Endothelial cell of umbilical vein (primary cell): ENCODE measurements at regions not wholly inside any gene's neighbourhood (a gene's known extent, or its start where the extent isn't known, plus 50 kb on each side); places are given as distances from the start of the nearest gene placed in this dataset.

Experiments used
- BruUV-seq: library from RNA; stranded (reverse); fragments of 400-500 nt; replicated peaks from 2 replicates; lab custom pipeline; 2021; lab: Mats Ljungman, UMichigan
- CTCF ChIA-PET: fragments of 300-600, 350-600 bp; sonication (Branson Sonifier 250); formaldehyde crosslinking; loops from one replicate; lab custom pipeline; 2021; ENCODE audit warnings: antibody characterized with exemption, inconsistent platforms; lab: Charles Lee
- POLR2A ChIA-PET: fragments of 300-600, 350-600 bp; sonication (Branson Sonifier 250); formaldehyde crosslinking; loops from one replicate; lab custom pipeline; 2021; ENCODE audit warnings: antibody characterized with exemption, inconsistent platforms; lab: Charles Lee
- DNase-seq: peaks from one replicate; pipeline ENCODE4 v3.0.0-alpha.2; 2011; ENCODE audit warnings: low read depth, low spot score
- FAIRE-seq: peaks from 2 replicates; lab custom pipeline; 2011; peaks lifted over from hg19 to GRCh38; lab: Jason Lieb, UNC
- H2AFZ ChIP-seq: 2 replicates; pipeline ENCODE4 v1.6.0; 2012; ENCODE audit warnings: low read depth, low read length, control low read depth, inconsistent platforms
- H3K27ac ChIP-seq: 2 replicates; pipeline ENCODE4 v1.5.1; 2011; ENCODE audit warnings: low read depth, mild to moderate bottlenecking, control low read depth, low read length, moderate library complexity; ENCODE audit not compliant: insufficient read depth
- H3K27me3 ChIP-seq, 2 experiments: 2 replicates each; pipeline versions ENCODE4 v1.6.0 to v1.6.1; 2011; ENCODE audit warnings: low read length in 2 of 2, mixed read lengths in 1 of 2; ENCODE audit not compliant: control insufficient read depth in 2 of 2, insufficient read depth in 2 of 2
- H3K36me3 ChIP-seq, 2 experiments: 2 replicates in 1 of 2; 3 replicates in 1 of 2; pipeline ENCODE4 v1.5.1; 2011; ENCODE audit warnings: low read length in 2 of 2, mild to moderate bottlenecking in 1 of 2, moderate library complexity in 1 of 2; ENCODE audit not compliant: control insufficient read depth in 2 of 2, insufficient read depth in 2 of 2; ENCODE audit errors: extremely low read depth in 1 of 2
- H3K4me1 ChIP-seq: 3 replicates; pipeline ENCODE4 v1.5.1; 2011; ENCODE audit warnings: mild to moderate bottlenecking, low read length; ENCODE audit not compliant: control insufficient read depth, insufficient read depth; ENCODE audit errors: extremely low read depth
- H3K4me2 ChIP-seq: 2 replicates; pipeline ENCODE4 v1.6.1; 2011; ENCODE audit warnings: low read length, control low read depth, mixed read lengths; ENCODE audit not compliant: insufficient read depth
- H3K4me3 ChIP-seq, 3 experiments: fragments of 200-600 bp in 1 of 3; sonication (generic), shearing (Covaris generic) in 1 of 3; replicated peaks in 1 of 3; 2 replicates each; pipeline ENCODE4 v1.5.1; 2011 to 2016; ENCODE audit warnings: control low read depth in 3 of 3, low read length in 3 of 3, mild to moderate bottlenecking in 2 of 3, inconsistent platforms in 1 of 3, low read depth in 1 of 3, moderate library complexity in 1 of 3; ENCODE audit not compliant: insufficient read depth in 1 of 3
- H3K79me2 ChIP-seq: 2 replicates; pipeline ENCODE4 v1.6.0; 2012; ENCODE audit warnings: low read length, inconsistent platforms; ENCODE audit not compliant: control insufficient read depth, insufficient read depth
- H3K9ac ChIP-seq: replicated peaks from 2 replicates; pipeline ENCODE3; 2011; ENCODE audit warnings: low read length, control low read depth; ENCODE audit not compliant: insufficient read depth; ENCODE audit errors: extremely low read depth
- H3K9me1 ChIP-seq: replicated peaks from 3 replicates; pipeline ENCODE4 v1.6.0; 2011; ENCODE audit warnings: mild to moderate bottlenecking, low read length; ENCODE audit not compliant: control insufficient read depth, insufficient read depth; ENCODE audit errors: extremely low read depth
- H3K9me3 ChIP-seq: replicated peaks from 2 replicates; pipeline ENCODE4 v1.5.1; 2012; ENCODE audit warnings: low read length, inconsistent platforms; ENCODE audit not compliant: control insufficient read depth, insufficient read depth
- H4K20me1 ChIP-seq: replicated peaks from 2 replicates; pipeline ENCODE3; 2011; ENCODE audit warnings: mild to moderate bottlenecking, low read length; ENCODE audit not compliant: control insufficient read depth, insufficient read depth; ENCODE audit errors: extremely low read depth
- CTCF ChIP-seq, 2 donors: IDR thresholded peaks; 1 replicate in 1 of 2; 2 replicates in 1 of 2; pipeline ENCODE4 v1.5.1; 2011; ENCODE audit warnings: low read length in 2 of 2, mild to moderate bottlenecking in 2 of 2, moderate library complexity in 2 of 2, control low read depth in 1 of 2, inconsistent platforms in 1 of 2, low read depth in 1 of 2; ENCODE audit not compliant: insufficient read depth in 1 of 2; ENCODE audit errors: extremely low read depth in 1 of 2
- EZH2 ChIP-seq: IDR thresholded peaks from 2 replicates; pipeline ENCODE4 v1.6.1; 2012; ENCODE audit warnings: borderline replicate concordance, low read depth, mild to moderate bottlenecking, moderate library complexity, low read length, inconsistent platforms; ENCODE audit not compliant: severe bottlenecking
- FOS ChIP-seq: IDR thresholded peaks from 2 replicates; pipeline ENCODE4 v1.6.1; 2011; ENCODE audit warnings: mild to moderate bottlenecking, low read length, moderate library complexity, borderline replicate concordance; ENCODE audit not compliant: insufficient read depth
- GATA2 ChIP-seq: IDR thresholded peaks from 2 replicates; pipeline ENCODE4 v1.7.0; 2011; ENCODE audit warnings: low read depth, mild to moderate bottlenecking, moderate library complexity, mixed read lengths, low read length; ENCODE audit not compliant: insufficient read length, insufficient read depth
- JUN ChIP-seq: IDR thresholded peaks from 2 replicates; pipeline ENCODE4 v1.6.1; 2011; ENCODE audit warnings: borderline replicate concordance, low read depth; ENCODE audit not compliant: insufficient read length, insufficient read depth
- MYC ChIP-seq: IDR thresholded peaks from one replicate; pipeline ENCODE4 v1.6.1; 2011; ENCODE audit warnings: mild to moderate bottlenecking, low read depth, low read length
- POLR2A ChIP-seq: IDR thresholded peaks from 2 replicates; pipeline ENCODE4 v1.6.1; 2012; ENCODE audit warnings: low read depth, mild to moderate bottlenecking, control low read depth, low read length
- POLR2AphosphoS5 ChIP-seq: IDR thresholded peaks from 2 replicates; pipeline ENCODE4 v1.6.1; 2012; ENCODE audit warnings: low read depth, mild to moderate bottlenecking, control low read depth, low read length, moderate library complexity; ENCODE audit not compliant: insufficient read depth
- dilution Hi-C: fragments of 300-500 bp; cut with MboI; formaldehyde crosslinking; loops from one replicate; pipeline ENCODE4 v1.15.0; 2019; ENCODE audit warnings: low sequenced_read_pairs; ENCODE audit not compliant: extremely low pct_ligation_motif_present
- intact Hi-C: fragments of 100-400 bp; cut with micrococcal nuclease; formaldehyde crosslinking; loops from one replicate; pipeline ENCODE4 v1.10.0; 2022
- TF ChIP-seq, protein P1 (sequence below): IDR thresholded peaks from 2 replicates; pipeline ENCODE4 v1.6.1; 2011; ENCODE audit not compliant: insufficient read depth, insufficient read length

DNA sequence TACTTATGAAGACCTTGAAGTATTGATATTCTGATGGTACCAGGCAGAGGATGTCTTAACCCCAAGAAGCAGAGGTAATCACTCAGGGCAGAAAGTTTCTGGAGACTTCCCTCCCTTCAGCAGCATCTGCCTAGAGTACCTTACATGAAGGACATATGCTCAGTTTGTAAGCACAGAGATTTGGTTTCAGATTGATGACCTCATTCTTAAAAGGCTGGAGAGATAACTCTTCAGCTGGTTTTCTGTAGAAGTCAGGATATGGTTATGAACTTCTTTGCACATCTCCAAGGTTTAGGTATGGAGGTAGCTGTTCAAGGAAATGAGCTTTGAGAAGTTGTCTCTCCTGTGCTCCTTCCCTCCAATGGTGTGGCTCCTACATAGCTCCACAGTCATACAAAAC is 148.7 kb downstream of the HHIPL2 start:
- no peak overlapping the region for H3K4me2 ChIP-seq
- H3K79me2 ChIP-seq: no peaks in the 10 kb centered on the region
- no peak overlapping the region for H3K4me3 ChIP-seq
- H2AFZ ChIP-seq: no peak overlapping the region
- no peaks in the 10 kb centered on the region for H4K20me1 ChIP-seq
- intact Hi-C loops (no loop called here), dilution Hi-C loops (no loop called here)
- H3K9me1 ChIP-seq: no peaks in the 10 kb centered on the region
- H3K4me1 ChIP-seq: no peaks in the 10 kb centered on the region
- H3K9ac ChIP-seq: no peak overlapping the region
- no peaks in the 10 kb centered on the region for H3K9me3 ChIP-seq
- ChIA-PET POLR2A (no interaction called here), CTCF (no interaction called here)
- no peaks in the 10 kb centered on the region for H3K27me3 ChIP-seq
- FAIRE-seq (no peak), DNase-seq (no peak)
- H3K36me3 ChIP-seq: no peaks in the 10 kb centered on the region
- BruUV-seq: no TSS peak
- no peak for TF ChIP-seq MYC
- TF ChIP-seq CTCF (IDR thresholded peaks at IDR 0.05; ENCODE audit: extremely low read depth in 1 of 2, insufficient read depth in 1 of 2, low read depth in 1 of 2, low read length in 2 of 2): no peak
- TF ChIP-seq FOS: no peak
- TF ChIP-seq EZH2: no peak
- TF ChIP-seq JUN: no peak
- TF ChIP-seq POLR2A: no peak
- no peak overlapping the region for H3K27ac ChIP-seq

DNA sequence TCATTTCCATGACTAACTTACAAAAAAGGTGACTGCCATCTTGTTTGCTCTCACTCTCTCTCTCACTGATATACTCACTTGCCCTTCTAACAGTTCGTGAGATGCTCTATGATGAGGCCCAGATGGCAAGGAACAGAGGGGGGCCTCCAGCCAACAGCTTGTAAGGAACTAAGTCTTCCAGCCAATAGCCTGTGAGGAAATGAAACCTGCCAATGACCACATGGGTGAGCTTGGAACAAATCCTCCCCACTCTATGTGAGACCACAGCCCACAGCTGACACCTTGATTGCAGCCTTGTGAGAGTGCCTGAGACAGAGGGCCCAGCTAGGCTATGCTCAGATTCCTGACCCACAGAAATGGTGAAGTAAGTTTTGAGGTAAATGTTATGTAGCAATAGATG is 153.7 kb downstream of the HHIPL2 start:
- H3K4me1 ChIP-seq: no peaks in the 10 kb centered on the region
- BruUV-seq: no TSS peak
- dilution Hi-C loops: no loop called here

More for the DNA sequence above, 153.7 kb downstream of the HHIPL2 start:
- ChIA-PET POLR2A (no interaction called here), CTCF (no interaction called here)
- Histone ChIP-seq H3K27ac (no peak overlapping the region), H2AFZ (no peak overlapping the region), H3K4me2 (no peak overlapping the region), H3K36me3 (no peaks in the 10 kb centered on the region), H3K27me3 (no peaks in the 10 kb centered on the region), H4K20me1 (no peaks in the 10 kb centered on the region), H3K9me3 (no peaks in the 10 kb centered on the region), H3K9ac (no peak overlapping the region), H3K79me2 (no peaks in the 10 kb centered on the region), H3K9me1 (no peaks in the 10 kb centered on the region), H3K4me3 (no peak overlapping the region)
- intact Hi-C loops: no loop called here
- TF ChIP-seq GATA2: no peak
- TF ChIP-seq FOS: no peak
- TF ChIP-seq POLR2AphosphoS5: no peak
- no peak for TF ChIP-seq MYC
- TF ChIP-seq POLR2A: no peak
- TF ChIP-seq CTCF (IDR thresholded peaks at IDR 0.05; ENCODE audit: extremely low read depth in 1 of 2, insufficient read depth in 1 of 2, low read depth in 1 of 2, low read length in 2 of 2): no peak
- TF ChIP-seq, protein P1, sequence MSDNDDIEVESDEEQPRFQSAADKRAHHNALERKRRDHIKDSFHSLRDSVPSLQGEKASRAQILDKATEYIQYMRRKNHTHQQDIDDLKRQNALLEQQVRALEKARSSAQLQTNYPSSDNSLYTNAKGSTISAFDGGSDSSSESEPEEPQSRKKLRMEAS: no peak
- no peak for TF ChIP-seq JUN
- TF ChIP-seq EZH2: no peak
- FAIRE-seq (no peak), DNase-seq (no peak)
